ENCODE measurements at regions not wholly inside any gene's neighbourhood (a gene's known extent, or its start where the extent isn't known, plus 50 kb on each side); places are given as distances from the start of the nearest gene placed in this dataset.

GRCh38 chr15:66646799-66647198, 55.2 kb upstream of the SMAD6 start:
- no peak for TF ChIP-seq EZH2 (IDR thresholded peaks at IDR 0.05; ENCODE audit: low read length, unreplicated experiment)
- TF ChIP-seq, protein P1, sequence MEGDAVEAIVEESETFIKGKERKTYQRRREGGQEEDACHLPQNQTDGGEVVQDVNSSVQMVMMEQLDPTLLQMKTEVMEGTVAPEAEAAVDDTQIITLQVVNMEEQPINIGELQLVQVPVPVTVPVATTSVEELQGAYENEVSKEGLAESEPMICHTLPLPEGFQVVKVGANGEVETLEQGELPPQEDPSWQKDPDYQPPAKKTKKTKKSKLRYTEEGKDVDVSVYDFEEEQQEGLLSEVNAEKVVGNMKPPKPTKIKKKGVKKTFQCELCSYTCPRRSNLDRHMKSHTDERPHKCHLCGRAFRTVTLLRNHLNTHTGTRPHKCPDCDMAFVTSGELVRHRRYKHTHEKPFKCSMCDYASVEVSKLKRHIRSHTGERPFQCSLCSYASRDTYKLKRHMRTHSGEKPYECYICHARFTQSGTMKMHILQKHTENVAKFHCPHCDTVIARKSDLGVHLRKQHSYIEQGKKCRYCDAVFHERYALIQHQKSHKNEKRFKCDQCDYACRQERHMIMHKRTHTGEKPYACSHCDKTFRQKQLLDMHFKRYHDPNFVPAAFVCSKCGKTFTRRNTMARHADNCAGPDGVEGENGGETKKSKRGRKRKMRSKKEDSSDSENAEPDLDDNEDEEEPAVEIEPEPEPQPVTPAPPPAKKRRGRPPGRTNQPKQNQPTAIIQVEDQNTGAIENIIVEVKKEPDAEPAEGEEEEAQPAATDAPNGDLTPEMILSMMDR (conservative IDR thresholded peaks at IDR 0.05; ENCODE audit: low read depth, low read length) = no peak
